HepG2 (cell line): ENCODE measurements at regions not wholly inside any gene's neighbourhood (a gene's known extent, or its start where the extent isn't known, plus 50 kb on each side); places are given as distances from the start of the nearest gene placed in this dataset.

Experiments
- E2F1 ChIP-seq: sonication (generic); formaldehyde crosslinking; IDR thresholded peaks from 2 replicates; pipeline ENCODE4 v1.5.0; 2020; ENCODE audit warnings: missing genetic modification reagents
- FOXP1 ChIP-seq, 2 experiments: fragments of 450-650 bp in 1 of 2; IDR thresholded peaks; 2 replicates each; pipeline ENCODE4 v1.6.1; 2017 to 2018; ENCODE audit warnings: antibody characterized with exemption in 1 of 2
- HOXA7 ChIP-seq: sonication (generic); formaldehyde crosslinking; IDR thresholded peaks from 2 replicates; pipeline ENCODE4 v1.8.1; 2022; ENCODE audit warnings: mild to moderate bottlenecking, missing genetic modification reagents, moderate library complexity
- ISX ChIP-seq: sonication (generic); formaldehyde crosslinking; conservative IDR thresholded peaks from 2 replicates; pipeline ENCODE4 v1.5.0; 2020; ENCODE audit warnings: missing genetic modification reagents
- JUNB ChIP-seq: sonication (generic); formaldehyde crosslinking; IDR thresholded peaks from 2 replicates; pipeline ENCODE4 v1.8.0; 2022; ENCODE audit warnings: missing genetic modification reagents, mild to moderate bottlenecking, borderline replicate concordance
- NBN ChIP-seq: fragments of 450-650 bp; conservative IDR thresholded peaks from 2 replicates; pipeline ENCODE4 v1.6.1; 2017
- PAX8 ChIP-seq: sonication (generic); formaldehyde crosslinking; IDR thresholded peaks from 2 replicates; pipeline ENCODE4 v1.8.0; 2022; ENCODE audit warnings: mild to moderate bottlenecking, missing genetic modification reagents, borderline replicate concordance
- POLR2A ChIP-seq, 2 experiments: IDR thresholded peaks; 2 replicates each; pipeline ENCODE4 v1.6.1; 2011; ENCODE audit warnings: low read depth in 2 of 2, low read length in 2 of 2, mild to moderate bottlenecking in 1 of 2, moderate library complexity in 1 of 2; ENCODE audit not compliant: insufficient read depth in 1 of 2
- XRCC5 ChIP-seq: fragments of 200-400 bp; formaldehyde crosslinking; optimal IDR thresholded peaks from 2 replicates; pipeline ENCODE3; 2017; ENCODE audit warnings: mild to moderate bottlenecking, low read length
- ZNF331 ChIP-seq: sonication (generic); formaldehyde crosslinking; IDR thresholded peaks from 2 replicates; pipeline ENCODE4 v1.4.0; 2020; ENCODE audit warnings: missing genetic modification reagents
- ZNF451 ChIP-seq: sonication (generic); formaldehyde crosslinking; IDR thresholded peaks from 2 replicates; pipeline ENCODE4 v1.5.0; 2020; ENCODE audit warnings: mild to moderate bottlenecking, missing genetic modification reagents
- ZNF761 ChIP-seq: sonication (generic); formaldehyde crosslinking; conservative IDR thresholded peaks from 2 replicates; pipeline ENCODE4 v1.4.0; 2020; ENCODE audit warnings: mild to moderate bottlenecking, missing genetic modification reagents
- TF ChIP-seq, protein P1 (sequence below): sonication (generic); formaldehyde crosslinking; IDR thresholded peaks from 2 replicates; pipeline ENCODE4 v1.8.1; 2023; ENCODE audit warnings: mild to moderate bottlenecking, missing genetic modification reagents
- TF ChIP-seq, protein P2 (sequence below): sonication (generic); formaldehyde crosslinking; IDR thresholded peaks from 2 replicates; pipeline ENCODE4 v1.5.1; 2020; ENCODE audit warnings: missing genetic modification reagents, mild to moderate bottlenecking, borderline replicate concordance

DNA sequence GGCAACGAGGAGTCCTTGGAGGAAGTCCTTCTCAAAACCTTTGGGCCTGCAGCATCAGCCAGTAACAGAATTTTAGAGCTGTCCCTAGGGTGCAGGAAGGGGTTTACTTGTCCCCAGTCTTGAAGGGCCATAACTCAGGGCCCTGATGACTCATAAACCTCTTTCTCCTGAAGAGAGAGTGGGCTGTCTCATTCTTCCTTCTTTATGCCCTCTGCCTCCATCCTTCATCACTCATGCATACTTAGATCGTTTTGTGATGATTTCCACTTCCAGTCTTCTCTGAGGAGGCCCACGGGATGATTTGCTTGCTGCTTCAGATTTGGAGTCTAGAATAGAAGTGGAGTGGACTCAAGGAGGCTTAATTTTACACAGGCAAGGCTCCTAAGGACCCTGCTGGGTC is 60.2 kb downstream of the NDUFS5 start:
- TF ChIP-seq PAX8 (CRISPR knock-in tag) (no peak), ZNF451 (CRISPR knock-in tag) (no peak), POLR2A (IDR thresholded peaks at IDR 0.05; ENCODE audit: insufficient read depth in 1 of 2, low read depth in 2 of 2, low read length in 2 of 2) (no peak), XRCC5 (no peak), ZNF761 (CRISPR knock-in tag) (no peak), ISX (CRISPR knock-in tag) (no peak), HOXA7 (CRISPR knock-in tag) (no peak), E2F1 (CRISPR knock-in tag) (no peak), ZNF331 (CRISPR knock-in tag) (no peak), FOXP1 (IDR thresholded peaks at IDR 0.05) (no peak), FOXP1 (CRISPR knock-in tag; IDR thresholded peaks at IDR 0.05) (no peak), NBN (no peak), JUNB (no peak)
- TF ChIP-seq, protein P1, sequence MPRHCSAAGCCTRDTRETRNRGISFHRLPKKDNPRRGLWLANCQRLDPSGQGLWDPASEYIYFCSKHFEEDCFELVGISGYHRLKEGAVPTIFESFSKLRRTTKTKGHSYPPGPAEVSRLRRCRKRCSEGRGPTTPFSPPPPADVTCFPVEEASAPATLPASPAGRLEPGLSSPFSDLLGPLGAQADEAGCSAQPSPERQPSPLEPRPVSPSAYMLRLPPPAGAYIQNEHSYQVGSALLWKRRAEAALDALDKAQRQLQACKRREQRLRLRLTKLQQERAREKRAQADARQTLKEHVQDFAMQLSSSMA (CRISPR knock-in tag), result no peak
- TF ChIP-seq, protein P2, sequence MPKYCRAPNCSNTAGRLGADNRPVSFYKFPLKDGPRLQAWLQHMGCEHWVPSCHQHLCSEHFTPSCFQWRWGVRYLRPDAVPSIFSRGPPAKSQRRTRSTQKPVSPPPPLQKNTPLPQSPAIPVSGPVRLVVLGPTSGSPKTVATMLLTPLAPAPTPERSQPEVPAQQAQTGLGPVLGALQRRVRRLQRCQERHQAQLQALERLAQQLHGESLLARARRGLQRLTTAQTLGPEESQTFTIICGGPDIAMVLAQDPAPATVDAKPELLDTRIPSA (CRISPR knock-in tag), result no peak
